NCI-H2107 treated with DMSO at 0.1 percent for 48 hours (cell line): ENCODE measurements at regions not wholly inside any gene's neighbourhood (a gene's known extent, or its start where the extent isn't known, plus 50 kb on each side); places are given as distances from the start of the nearest gene placed in this dataset.

Experiments used
- DNase-seq: peaks from one replicate; lab custom pipeline; 2025; ENCODE audit not compliant: unreplicated experiment; lab: John Stamatoyannopoulos, UW

- no peak for DNase-seq
These were observed 915.9 kb downstream of the PDHA2 start for GRCh38 chr4:96755569-96756484.

- DNase-seq = no peak
These were observed 916.7 kb downstream of the PDHA2 start for GRCh38 chr4:96756584-96756983.

DNA sequence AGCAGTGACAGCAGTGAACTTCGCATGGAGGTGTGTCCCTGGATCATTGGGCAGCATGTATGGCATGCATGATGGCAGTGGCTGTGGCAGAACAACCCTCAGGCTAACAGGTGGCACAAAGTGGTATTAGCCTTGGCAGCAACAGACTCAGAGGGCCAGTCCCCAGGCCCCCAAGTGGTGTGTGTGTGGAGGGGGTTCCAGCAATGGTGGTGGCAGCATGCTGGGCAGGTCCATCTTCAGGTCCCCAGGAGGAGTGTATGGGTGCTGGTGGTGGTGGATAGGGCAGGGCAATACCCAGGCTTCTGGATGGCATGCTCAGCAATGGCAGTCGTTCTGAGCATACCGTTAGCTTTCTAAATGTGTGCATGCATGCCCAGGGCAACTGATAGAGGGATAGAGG, 923.7 kb downstream of the PDHA2 start:
- no peak for DNase-seq

DNA sequence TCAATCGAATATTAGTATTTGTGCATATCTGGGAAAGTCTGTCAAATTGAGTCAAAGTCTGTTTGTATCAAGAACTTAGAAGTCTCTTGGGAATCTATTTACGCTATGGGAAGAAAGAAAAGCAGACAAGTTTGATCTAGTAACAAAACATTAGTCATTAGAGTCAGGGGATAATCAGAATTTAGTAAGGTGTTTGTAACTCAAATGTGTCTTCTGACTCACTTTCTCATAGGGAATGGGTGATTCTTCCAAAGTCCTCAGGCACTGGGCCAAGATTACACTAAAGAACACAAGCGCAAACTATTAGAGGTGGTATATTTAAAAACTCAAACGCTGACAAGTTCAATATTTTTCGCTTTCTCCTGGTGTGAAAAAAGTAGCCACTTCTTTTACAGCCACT, 926.5 kb downstream of the PDHA2 start:
- DNase-seq = no peak

DNA sequence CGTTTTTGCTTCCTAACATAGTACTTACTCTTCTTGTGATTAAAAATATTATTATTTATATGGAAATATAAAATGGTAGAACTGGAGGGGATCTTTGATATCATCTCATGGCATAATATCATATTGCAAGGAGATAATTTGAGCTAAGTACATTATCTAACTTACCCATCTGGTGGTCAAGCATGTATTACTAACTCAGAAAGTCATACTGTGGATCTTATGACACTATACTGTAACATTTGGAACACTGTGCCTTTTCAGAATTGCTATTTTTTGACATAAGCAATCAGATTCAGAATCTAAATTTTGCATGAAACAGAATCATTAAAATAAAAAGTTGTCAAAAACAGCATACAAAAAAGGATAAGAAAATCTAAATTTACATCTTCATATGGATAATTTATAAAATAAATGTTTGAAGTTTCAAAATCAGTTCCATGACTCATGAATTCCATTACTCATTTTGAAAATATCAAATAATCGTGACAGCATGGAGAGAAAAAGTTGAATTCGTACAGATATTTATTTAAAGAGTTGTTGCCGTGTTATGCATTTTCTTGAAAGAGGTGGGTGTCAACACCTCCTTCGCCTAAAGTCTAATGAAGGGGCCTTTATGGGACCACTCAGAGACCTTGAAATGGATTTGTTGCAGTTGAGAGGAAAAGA, 928.1 kb downstream of the PDHA2 start:
- no peak for DNase-seq

GRCh38 chr4:96775501-96775900, 935.6 kb downstream of the PDHA2 start:
- no peak for DNase-seq

DNA sequence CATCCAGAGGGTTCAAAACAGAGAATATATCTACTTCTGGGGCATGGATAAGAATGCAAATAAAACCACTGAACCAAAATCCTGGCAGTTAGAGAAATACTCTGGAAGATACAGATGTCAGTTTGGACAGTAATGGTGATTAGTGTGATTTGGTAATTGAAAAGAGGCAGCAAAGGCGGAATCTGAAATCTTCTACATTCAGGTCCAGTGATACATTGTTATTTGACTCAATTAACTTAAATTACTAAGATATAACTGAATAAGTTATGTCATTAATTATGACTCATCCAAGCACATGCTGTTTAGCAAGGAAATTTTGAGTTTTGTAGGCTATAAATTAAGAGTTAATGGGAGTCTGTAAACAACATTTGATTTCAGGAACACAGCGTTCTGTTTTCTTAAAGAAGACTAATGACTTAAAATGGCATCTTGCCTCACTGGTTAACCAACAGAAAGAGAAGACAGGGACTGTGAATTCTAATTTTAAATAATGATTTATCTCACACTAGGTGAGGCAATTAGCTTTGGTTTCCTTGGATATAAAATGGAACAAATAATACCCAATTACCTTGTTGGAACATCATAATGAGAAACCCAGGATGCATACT, 937.1 kb downstream of the PDHA2 start:
- DNase-seq = no peak

DNA sequence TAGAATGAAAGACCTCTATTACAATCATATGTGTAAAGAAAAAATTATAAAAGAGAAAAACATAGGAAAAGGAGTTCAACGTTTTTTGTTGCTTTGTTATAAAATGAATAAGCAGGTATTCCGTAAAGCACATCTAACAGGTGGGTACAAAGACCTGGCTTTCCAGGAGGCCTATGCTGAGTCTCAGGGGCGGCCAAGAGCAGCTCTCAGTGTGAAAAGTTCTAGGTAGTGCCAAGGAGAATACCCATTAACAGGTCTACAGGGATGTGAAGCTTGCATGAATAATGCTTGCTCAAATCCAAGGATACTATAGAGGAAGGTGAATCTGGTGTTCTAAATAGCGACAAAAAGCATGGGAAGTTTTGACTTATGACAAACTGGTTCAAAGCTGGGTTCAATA, 944.4 kb downstream of the PDHA2 start:
- no peak for DNase-seq

- DNase-seq = no peak
These were observed 946.4 kb downstream of the PDHA2 start for GRCh38 chr4:96786306-96786705.

DNA sequence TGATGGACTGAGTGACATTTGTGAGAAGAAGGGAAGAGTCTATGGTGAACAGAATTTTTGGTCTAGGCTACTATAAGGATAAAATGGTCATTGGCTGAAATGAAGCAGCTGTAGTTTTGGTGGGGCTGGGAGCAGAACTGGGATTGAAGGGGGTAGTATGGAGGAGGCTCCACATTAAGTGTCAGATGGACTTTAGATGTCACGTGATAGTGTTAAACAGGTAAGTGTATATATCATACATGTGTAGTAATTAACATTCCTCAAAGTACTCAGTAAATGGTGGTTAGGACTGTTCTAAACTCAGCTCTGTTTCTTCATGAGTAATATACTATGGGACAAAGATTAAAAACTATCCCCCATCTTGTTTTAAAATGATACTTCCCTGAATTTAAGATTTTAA, 947.9 kb downstream of the PDHA2 start:
- DNase-seq = no peak

DNA sequence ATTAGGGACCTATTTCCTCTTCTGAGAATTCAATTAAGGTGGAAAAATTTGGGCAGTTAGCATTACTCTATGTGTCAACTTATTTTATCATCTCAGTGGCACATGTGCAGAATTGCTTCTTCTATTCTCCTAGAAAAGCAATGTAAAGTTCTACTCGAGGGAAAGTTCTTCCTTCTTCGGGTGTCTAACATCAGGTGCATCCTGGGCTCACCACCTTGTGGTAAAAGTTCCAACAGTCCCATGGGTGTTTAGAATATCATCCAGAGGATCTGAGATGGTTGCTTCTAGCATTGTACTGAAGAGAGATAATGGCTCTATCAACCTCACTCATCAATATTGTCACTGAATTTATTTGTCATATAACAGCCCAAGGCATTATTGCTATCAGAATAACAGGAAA, 969.7 kb downstream of the PDHA2 start:
- no peak for DNase-seq

DNA sequence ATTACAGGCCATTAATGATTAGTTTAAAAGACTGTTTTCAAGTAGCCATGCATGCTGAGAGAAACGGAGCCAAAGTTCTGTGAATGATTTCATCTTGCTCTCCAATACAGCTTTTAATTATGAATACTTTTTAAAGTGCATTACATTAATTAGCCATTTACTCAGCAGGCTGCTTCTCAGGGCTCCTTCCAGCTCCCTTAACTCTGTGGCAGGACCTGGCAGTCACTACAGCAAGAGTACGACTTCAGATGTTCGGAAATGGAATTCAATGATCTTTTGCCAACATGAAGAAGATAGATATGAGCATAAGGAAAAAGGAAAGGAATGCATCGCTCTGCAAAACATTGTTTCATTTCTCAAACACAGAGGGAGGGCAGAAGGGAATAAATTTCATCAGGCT, 987.2 kb downstream of the PDHA2 start:
- DNase-seq = no peak

DNA sequence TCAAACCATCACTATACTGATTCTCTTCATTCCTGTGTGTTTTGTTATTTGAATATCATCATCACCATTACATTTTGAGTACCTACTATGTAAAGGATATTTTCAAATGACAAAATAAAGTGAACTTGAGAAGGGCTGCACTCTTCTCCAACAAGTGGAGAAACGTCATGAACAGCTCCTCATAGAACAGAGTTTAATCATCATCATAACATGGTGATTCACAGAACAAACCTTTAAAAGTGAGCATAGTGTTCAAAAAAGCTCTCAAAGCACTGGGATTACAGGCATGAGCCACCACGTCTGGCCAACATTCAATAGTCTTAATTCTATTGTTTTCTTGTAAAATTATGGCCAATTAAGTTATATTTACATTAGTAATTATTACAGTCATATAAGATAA, 993.9 kb downstream of the PDHA2 start:
- DNase-seq = no peak

DNA sequence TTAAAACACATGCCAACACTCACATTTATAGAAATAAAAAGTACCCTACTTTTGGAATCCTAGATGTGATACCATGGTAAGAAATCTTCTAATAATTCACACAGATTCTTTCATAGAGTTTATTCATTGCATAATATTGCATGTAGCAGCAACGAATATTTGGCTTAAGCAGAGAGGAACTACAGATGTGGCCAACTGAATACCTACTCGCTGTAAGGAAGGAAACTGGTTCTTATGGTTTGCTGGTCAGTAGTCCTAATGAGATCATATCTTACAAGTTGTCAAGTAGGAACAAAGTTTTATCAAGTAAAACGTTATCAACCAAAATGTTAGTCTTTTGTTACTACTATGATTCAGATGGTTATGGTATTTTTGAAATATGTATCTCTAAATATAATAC, 996.1 kb downstream of the PDHA2 start:
- DNase-seq = no peak

DNA sequence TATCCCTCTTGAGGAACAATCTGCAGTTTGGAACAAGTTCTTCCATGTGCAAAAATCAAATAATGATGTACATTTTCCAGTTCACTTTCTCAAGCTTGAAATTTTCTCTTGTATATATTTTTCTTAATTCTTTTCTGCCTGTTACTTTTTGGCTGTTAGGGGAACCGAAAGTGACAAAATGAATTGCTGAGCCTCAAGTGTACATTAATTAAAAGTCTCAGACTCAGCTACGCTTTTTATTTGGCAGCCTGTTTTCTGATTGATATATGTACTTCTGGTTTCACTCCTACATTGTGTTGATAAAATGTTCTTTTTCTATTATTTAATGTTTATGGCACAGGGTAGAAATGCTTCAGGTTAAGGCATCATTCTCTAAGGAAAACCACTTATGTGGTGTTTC, 999.5 kb downstream of the PDHA2 start:
- DNase-seq = no peak

- DNase-seq = no peak
These were observed 1001.9 kb downstream of the PDHA2 start for GRCh38 chr4:96841801-96842200.

DNA sequence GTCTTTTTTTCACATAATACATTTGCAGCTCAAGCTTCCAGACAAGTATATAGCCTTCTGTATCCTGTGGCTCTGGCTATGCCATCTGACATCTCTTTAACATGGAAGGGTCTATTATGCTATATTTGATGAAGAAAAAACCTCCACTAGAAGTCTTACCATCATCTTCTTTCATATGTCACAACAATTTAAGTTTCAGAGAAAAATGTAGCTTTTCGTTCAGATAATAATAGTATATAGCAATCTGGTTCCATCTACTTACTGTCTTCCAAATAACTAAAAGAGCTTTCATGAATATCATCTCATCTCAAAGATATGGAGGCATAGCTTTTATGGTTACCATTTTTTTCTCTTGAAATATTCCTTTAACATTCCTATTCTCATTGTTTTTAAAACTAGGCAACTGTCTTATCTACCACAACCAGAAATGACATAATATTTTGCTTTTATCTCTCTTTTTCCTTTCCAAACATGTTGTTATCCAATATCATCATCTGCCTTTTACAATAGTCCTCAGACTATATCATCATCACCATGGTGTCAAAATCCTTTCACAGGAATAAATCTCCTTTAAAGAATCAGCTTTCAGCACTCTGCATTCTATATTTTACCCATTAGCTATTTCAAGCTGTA, 1005.1 kb downstream of the PDHA2 start:
- no peak for DNase-seq

GRCh38 chr4:96845819-96846218, 1005.9 kb downstream of the PDHA2 start:
- no peak for DNase-seq

DNA sequence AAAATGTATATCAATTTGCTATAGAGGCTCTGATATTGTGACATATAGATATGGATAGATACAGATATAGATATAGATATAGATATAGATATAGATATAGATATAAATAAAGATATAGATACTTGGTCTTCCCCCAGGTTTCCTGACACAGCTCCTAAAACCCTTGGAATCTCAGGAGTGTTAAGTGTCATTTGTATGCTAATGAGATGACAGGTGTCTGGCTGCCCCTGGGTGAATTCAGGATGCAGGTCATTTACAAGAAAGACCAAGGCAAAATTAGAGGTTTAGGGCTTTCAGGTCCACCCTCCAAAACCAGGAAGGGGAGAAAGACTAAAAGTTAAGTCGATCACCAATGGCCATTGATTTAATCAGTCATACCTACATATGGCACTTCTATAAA, 1034.8 kb downstream of the PDHA2 start:
- no peak for DNase-seq

DNA sequence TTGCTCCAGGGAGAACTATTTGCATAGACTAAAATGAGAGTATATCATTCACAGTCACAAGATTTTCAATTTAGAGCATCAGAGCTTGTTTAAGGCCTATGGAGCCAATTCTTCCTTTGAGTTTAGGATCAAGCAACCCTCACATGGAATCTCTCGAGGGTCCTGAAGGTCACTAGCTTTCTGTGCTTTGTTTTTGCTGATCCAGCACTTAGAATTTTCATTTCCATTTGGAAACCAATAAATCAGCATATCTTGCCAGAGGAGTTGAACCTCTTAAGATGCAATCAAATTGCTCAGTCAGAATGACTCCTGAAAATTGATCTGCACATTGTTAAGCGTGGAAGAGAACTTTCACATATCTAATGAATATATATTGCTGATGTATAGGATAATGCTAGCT, 1039.6 kb downstream of the PDHA2 start:
- no peak for DNase-seq

GRCh38 chr4:96887857-96888256, 1048.0 kb downstream of the PDHA2 start:
- DNase-seq = no peak

DNA sequence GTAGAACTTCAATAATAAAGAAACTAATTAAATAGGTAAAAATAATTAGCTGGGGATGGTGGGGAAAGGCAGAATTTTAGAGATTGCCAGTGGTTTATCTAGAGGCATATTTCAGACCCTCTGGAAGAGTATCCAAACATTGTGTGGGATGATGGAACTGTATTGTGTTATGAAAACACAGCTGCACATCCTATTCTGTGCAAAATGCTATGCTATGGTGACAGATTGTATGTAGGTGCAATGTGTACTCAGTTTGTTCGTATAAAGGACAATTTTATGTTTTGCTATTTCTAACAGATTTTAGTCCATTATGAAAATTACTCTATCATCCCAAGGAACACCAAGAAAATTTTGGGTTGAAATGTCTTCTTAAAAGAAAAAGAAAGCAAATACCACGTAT, 1054.7 kb downstream of the PDHA2 start:
- DNase-seq = no peak
